ENCODE measurements at regions not wholly inside any gene's neighbourhood (a gene's known extent, or its start where the extent isn't known, plus 50 kb on each side); places are given as distances from the start of the nearest gene placed in this dataset.

DNA sequence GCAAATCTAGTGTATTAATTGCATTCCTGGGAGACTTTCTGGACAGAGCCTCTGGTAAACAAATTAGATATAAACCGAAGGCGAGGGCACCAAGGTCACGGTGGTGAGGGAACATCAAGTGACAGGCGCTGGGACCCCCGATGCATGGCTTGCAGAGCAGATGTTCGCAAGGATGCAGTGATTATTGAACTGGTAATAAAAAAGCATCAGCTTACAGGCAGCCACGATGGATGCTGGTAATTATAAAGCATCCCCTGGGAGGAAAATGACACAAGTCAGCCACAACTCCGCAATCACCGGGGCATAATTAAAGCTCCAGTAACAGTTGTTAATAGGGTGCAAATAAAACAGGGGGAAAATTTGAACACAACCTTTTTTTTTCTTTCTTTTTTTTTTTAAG, 231.1 kb upstream of the DPH6 start:
- TF ChIP-seq, protein P1, sequence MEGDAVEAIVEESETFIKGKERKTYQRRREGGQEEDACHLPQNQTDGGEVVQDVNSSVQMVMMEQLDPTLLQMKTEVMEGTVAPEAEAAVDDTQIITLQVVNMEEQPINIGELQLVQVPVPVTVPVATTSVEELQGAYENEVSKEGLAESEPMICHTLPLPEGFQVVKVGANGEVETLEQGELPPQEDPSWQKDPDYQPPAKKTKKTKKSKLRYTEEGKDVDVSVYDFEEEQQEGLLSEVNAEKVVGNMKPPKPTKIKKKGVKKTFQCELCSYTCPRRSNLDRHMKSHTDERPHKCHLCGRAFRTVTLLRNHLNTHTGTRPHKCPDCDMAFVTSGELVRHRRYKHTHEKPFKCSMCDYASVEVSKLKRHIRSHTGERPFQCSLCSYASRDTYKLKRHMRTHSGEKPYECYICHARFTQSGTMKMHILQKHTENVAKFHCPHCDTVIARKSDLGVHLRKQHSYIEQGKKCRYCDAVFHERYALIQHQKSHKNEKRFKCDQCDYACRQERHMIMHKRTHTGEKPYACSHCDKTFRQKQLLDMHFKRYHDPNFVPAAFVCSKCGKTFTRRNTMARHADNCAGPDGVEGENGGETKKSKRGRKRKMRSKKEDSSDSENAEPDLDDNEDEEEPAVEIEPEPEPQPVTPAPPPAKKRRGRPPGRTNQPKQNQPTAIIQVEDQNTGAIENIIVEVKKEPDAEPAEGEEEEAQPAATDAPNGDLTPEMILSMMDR (IDR thresholded peaks at IDR 0.05): no peak
- TF ChIP-seq EZH2 (IDR thresholded peaks at IDR 0.05) (no peak), EZH2phosphoT487 (IDR thresholded peaks at IDR 0.05) (no peak)

Data from neural progenitor cell (in vitro differentiated cells).